Calu3 (cell line): ENCODE measurements at regions not wholly inside any gene's neighbourhood (a gene's known extent, or its start where the extent isn't known, plus 50 kb on each side); places are given as distances from the start of the nearest gene placed in this dataset.

Experiments
- BruUV-seq: library from RNA; stranded (reverse); fragments of 400-500 nt; replicated peaks from 2 replicates; lab custom pipeline; 2021; lab: Mats Ljungman, UMichigan
- CTCF ChIA-PET: fragments of 300-600 bp; sonication (Branson Sonifier 250); formaldehyde crosslinking; loops from one replicate; lab custom pipeline; 2022; ENCODE audit warnings: antibody characterized with exemption; lab: Charles Lee
- DNase-seq: peaks from one replicate; pipeline ENCODE4 v3.0.0; 2022
- H3K27ac Mint-ChIP-seq: one replicate; pipeline ENCODE4 v1.8.0; 2022; ENCODE audit warnings: mixed read lengths; ENCODE audit not compliant: unreplicated experiment
- H3K27me3 Mint-ChIP-seq: one replicate; pipeline ENCODE4 v1.8.0; 2022; ENCODE audit warnings: mixed read lengths; ENCODE audit not compliant: unreplicated experiment
- H3K36me3 Mint-ChIP-seq: one replicate; pipeline ENCODE4 v1.8.0; 2022; ENCODE audit warnings: mild to moderate bottlenecking, moderate library complexity, mixed read lengths; ENCODE audit not compliant: insufficient read depth, unreplicated experiment
- H3K4me1 Mint-ChIP-seq: one replicate; pipeline ENCODE4 v1.8.0; 2022; ENCODE audit warnings: mild to moderate bottlenecking, low read depth, mixed read lengths; ENCODE audit not compliant: unreplicated experiment
- H3K4me3 Mint-ChIP-seq: one replicate; pipeline ENCODE4 v1.8.0; 2022; ENCODE audit warnings: mild to moderate bottlenecking, low read depth, moderate library complexity, mixed read lengths; ENCODE audit not compliant: unreplicated experiment
- H3K9me3 Mint-ChIP-seq: one replicate; pipeline ENCODE4 v1.8.0; 2022; ENCODE audit warnings: low read depth, mixed read lengths; ENCODE audit not compliant: unreplicated experiment
- CTCF ChIP-seq: fragments of 200-600 bp; IDR thresholded peaks from one replicate; pipeline ENCODE4 v1.8.0; 2022; ENCODE audit warnings: antibody characterized with exemption; ENCODE audit not compliant: unreplicated experiment
- intact Hi-C: fragments of 100-400 bp; cut with micrococcal nuclease; formaldehyde crosslinking; loops from one replicate; pipeline ENCODE4 v1.10.0; 2022; ENCODE audit not compliant: unreplicated experiment

GRCh38 chr6:132224943-132225342 lies 176.3 kb downstream of the MOXD1 start:
- Mint-ChIP-seq H3K4me3 (no peak overlapping the region), H3K36me3 (no peaks in the 10 kb centered on the region), H3K4me1 (no peaks in the 10 kb centered on the region), H3K27me3 (no peaks in the 10 kb centered on the region), H3K9me3 (peaks cover 8% of the 10 kb centered on the region), H3K27ac (no peak overlapping the region)
- no peak for TF ChIP-seq CTCF
- no TSS peak for BruUV-seq
- CTCF ChIA-PET = no interaction called here
- DNase-seq = no peak
- intact Hi-C loops = no loop called here

GRCh38 chr6:132220800-132221199 lies 180.5 kb downstream of the MOXD1 start:
- no TSS peak for BruUV-seq
- DNase-seq = no peak
- Mint-ChIP-seq H3K27me3 (no peaks in the 10 kb centered on the region), H3K9me3 (peaks cover 8% of the 10 kb centered on the region), H3K36me3 (no peaks in the 10 kb centered on the region), H3K4me3 (no peak overlapping the region), H3K27ac (no peak overlapping the region), H3K4me1 (no peaks in the 10 kb centered on the region)
- TF ChIP-seq CTCF = no peak
- CTCF ChIA-PET = no interaction called here
- intact Hi-C loops = no loop called here

- no peak overlapping the region for H3K4me3 Mint-ChIP-seq
- BruUV-seq = no TSS peak
- CTCF ChIA-PET = interaction anchor here (2.4 kb wide), 1 partner anchor 296 kb away, joined by 27 read pairs; no protein-coding TSS in a partner anchor
Observed at GRCh38 chr6:132219901-132220300, 181.4 kb downstream of the MOXD1 start.

GRCh38 chr6:132218059-132218696 lies 183.1 kb downstream of the MOXD1 start:
- no peak for DNase-seq
- H3K4me1 Mint-ChIP-seq = peaks cover 8% of the 10 kb centered on the region
- intact Hi-C loops = loop anchor here (1.0 to 10.0 kb wide), 3 partner anchors 57 to 292 kb away; partner anchors contain the start of gene CCN2
- no peaks in the 10 kb centered on the region for H3K36me3 Mint-ChIP-seq
- TF ChIP-seq CTCF = peak; percentile 35
- no peak overlapping the region for H3K27ac Mint-ChIP-seq
- CTCF ChIA-PET = interaction anchor here (0.6 to 2.4 kb wide), 8 partner anchors 11 to 717 kb away, joined by 3 to 27 read pairs (median 4); partner anchors contain the start of gene CCN2
- H3K27me3 Mint-ChIP-seq = no peaks in the 10 kb centered on the region
- no peaks in the 10 kb centered on the region for H3K9me3 Mint-ChIP-seq
- no peak overlapping the region for H3K4me3 Mint-ChIP-seq
- BruUV-seq = no TSS peak

More at GRCh38 chr6:132219901-132220300, 181.4 kb downstream of the MOXD1 start:
- TF ChIP-seq CTCF = no peak
- H3K27me3 Mint-ChIP-seq = no peaks in the 10 kb centered on the region
- H3K27ac Mint-ChIP-seq = no peak overlapping the region
- no peaks in the 10 kb centered on the region for H3K4me1 Mint-ChIP-seq
- peaks cover 6% of the 10 kb centered on the region for H3K9me3 Mint-ChIP-seq
- intact Hi-C loops = loop anchor here (10.0 kb wide), 1 partner anchor 265 kb away; the partner anchor contains the start of gene CCN2
- DNase-seq = no peak
- no peaks in the 10 kb centered on the region for H3K36me3 Mint-ChIP-seq
